VCaP (cell line): ENCODE measurements at regions not wholly inside any gene's neighbourhood (a gene's known extent, or its start where the extent isn't known, plus 50 kb on each side); places are given as distances from the start of the nearest gene placed in this dataset.

Source experiments
- H3K27ac ChIP-seq: fragments of 450-650 bp; 2 replicates; pipeline ENCODE4 v1.5.1; 2017
- CTCF ChIP-seq: fragments of 450-650 bp; conservative IDR thresholded peaks from 2 replicates; pipeline ENCODE4 v1.5.1; 2017; ENCODE audit warnings: mild to moderate bottlenecking, moderate library complexity

DNA sequence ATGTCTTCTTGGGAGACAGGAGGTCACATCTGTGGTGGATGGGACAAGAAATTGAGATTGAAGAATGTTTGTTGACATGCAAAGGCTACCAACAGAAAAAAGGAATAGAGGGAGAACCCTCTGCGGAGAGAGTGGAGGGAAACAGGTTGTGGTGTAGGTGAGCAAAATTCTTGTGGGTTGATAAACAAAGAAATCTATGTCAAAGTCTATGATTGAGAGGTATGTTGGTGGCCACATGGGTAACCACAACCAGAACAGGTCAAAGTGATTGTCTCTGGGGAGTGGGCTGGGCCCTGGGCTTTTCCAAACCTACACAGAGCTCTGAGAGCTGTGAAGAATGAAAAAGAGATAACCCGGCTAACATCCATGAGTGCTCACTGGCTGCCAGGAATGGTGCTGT, 62.8 kb upstream of the NCK2 start:
- no peak overlapping the region for H3K27ac ChIP-seq
- TF ChIP-seq CTCF, result no peak

DNA sequence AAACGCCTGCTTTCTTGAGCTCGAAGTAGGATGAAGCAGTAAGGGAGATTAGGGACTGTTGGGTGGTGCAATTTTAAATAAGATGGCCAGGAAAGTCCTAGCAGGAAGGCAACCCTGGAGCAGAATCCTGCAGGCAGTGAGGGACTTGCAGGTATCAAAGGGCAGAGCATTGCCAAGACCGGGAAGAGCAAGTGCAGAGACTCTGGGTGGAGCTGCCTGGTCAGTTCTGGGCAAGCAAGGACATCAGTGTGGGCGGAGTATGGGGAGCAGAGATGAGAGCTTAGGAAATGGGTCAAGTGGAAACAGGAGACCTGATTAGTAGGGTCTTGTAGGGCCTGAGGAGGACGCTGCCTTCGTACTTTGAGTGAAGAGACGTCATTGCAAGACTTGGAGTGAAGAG, 64.4 kb upstream of the NCK2 start:
- no peak for TF ChIP-seq CTCF
- H3K27ac ChIP-seq, result no peak overlapping the region

- no peak overlapping the region for H3K27ac ChIP-seq
- no peak for TF ChIP-seq CTCF
Measured at GRCh38 chr2:105678346-105678745, 66.4 kb upstream of the NCK2 start.

GRCh38 chr2:105677901-105678300, 66.8 kb upstream of the NCK2 start:
- TF ChIP-seq CTCF, result no peak

GRCh38 chr2:105675841-105676240, 68.9 kb upstream of the NCK2 start:
- H3K27ac ChIP-seq, result no peak overlapping the region
- no peak for TF ChIP-seq CTCF

More at GRCh38 chr2:105677901-105678300, 66.8 kb upstream of the NCK2 start:
- no peak overlapping the region for H3K27ac ChIP-seq

- no peak overlapping the region for H3K27ac ChIP-seq
- TF ChIP-seq CTCF, result no peak
Measured at GRCh38 chr2:105674859-105675541, 69.7 kb upstream of the NCK2 start.

DNA sequence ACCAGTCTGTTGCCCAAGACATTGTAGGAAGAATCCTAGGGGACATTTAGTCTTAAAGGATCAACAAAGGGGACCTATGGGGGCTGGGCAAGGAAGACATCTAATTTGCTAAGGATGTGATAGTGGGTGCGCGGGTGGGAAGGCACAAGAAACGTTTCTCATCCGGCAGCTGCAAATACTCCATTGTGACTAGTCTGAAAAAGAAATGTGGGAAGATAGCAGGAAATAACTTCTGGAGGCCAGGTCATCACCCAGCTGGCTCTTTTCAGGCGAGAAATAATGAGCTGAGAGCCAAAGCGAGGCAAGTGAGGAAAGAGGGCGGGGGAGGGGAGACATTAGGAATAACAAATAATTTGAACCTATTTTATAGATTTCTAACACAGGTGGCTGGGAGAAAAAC, 70.3 kb upstream of the NCK2 start:
- no peak for TF ChIP-seq CTCF
- H3K27ac ChIP-seq, result no peak overlapping the region
